ENCODE measurements at regions not wholly inside any gene's neighbourhood (a gene's known extent, or its start where the extent isn't known, plus 50 kb on each side); places are given as distances from the start of the nearest gene placed in this dataset.

DNA sequence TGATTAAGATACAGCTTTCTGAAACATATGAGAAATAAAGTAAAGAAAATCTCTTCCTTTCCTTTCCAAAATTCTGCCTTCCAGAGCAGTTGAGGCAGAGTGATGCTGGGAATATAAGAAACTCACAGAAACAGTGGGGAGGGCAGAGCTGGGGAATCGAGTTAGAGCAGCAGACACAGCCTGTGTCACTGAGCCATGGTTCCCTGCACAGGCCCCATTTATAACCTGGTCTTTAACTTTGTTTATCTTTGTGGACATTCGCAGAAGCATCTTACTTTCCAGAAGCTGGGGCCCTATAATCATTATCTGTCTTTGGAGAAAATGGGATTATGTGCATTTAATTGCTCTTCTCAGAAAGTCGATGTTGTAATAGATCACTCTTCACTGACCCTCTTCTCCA, 349.1 kb downstream of the SETD4 start:
- TF ChIP-seq, protein P1, sequence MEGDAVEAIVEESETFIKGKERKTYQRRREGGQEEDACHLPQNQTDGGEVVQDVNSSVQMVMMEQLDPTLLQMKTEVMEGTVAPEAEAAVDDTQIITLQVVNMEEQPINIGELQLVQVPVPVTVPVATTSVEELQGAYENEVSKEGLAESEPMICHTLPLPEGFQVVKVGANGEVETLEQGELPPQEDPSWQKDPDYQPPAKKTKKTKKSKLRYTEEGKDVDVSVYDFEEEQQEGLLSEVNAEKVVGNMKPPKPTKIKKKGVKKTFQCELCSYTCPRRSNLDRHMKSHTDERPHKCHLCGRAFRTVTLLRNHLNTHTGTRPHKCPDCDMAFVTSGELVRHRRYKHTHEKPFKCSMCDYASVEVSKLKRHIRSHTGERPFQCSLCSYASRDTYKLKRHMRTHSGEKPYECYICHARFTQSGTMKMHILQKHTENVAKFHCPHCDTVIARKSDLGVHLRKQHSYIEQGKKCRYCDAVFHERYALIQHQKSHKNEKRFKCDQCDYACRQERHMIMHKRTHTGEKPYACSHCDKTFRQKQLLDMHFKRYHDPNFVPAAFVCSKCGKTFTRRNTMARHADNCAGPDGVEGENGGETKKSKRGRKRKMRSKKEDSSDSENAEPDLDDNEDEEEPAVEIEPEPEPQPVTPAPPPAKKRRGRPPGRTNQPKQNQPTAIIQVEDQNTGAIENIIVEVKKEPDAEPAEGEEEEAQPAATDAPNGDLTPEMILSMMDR (IDR thresholded peaks at IDR 0.05; ENCODE audit: low read depth, low read length, poor library complexity, severe bottlenecking), result no peak
- no peak for TF ChIP-seq EZH2phosphoT487 (IDR thresholded peaks at IDR 0.05; ENCODE audit: borderline replicate concordance, low read length)

Data from DOHH2 (cell line).